SU-DHL-6 (cell line): ENCODE measurements at regions not wholly inside any gene's neighbourhood (a gene's known extent, or its start where the extent isn't known, plus 50 kb on each side); places are given as distances from the start of the nearest gene placed in this dataset.

ENCODE experiments used
- CTCF ChIP-seq: fragments of 200-600 bp; sonication (generic); IDR thresholded peaks from one replicate; pipeline ENCODE4 v1.5.1; 2017; ENCODE audit warnings: antibody characterized with exemption, mild to moderate bottlenecking, low read length, moderate library complexity; ENCODE audit not compliant: insufficient read depth, poor library complexity, severe bottlenecking
- EZH2phosphoT487 ChIP-seq: fragments of 200-600 bp; sonication (generic), shearing (Covaris generic); conservative IDR thresholded peaks from 2 replicates; pipeline ENCODE4 v1.6.1; 2018; ENCODE audit warnings: mild to moderate bottlenecking, antibody characterized with exemption, low read length, moderate library complexity, mixed read lengths

GRCh38 chr1:88111816-88112215, 572.3 kb upstream of the PKN2 start:
- no peak for TF ChIP-seq CTCF
- no peak for TF ChIP-seq EZH2phosphoT487
